NCI-H1694 treated with DMSO at 0.1 percent for 48 hours (cell line): ENCODE measurements at regions not wholly inside any gene's neighbourhood (a gene's known extent, or its start where the extent isn't known, plus 50 kb on each side); places are given as distances from the start of the nearest gene placed in this dataset.

Source experiments
- DNase-seq: peaks from one replicate; lab custom pipeline; 2025; lab: John Stamatoyannopoulos, UW

GRCh38 chr15:69626095-69627066 is 173.8 kb downstream of the RPLP1 start:
- DNase-seq, result no peak

DNA sequence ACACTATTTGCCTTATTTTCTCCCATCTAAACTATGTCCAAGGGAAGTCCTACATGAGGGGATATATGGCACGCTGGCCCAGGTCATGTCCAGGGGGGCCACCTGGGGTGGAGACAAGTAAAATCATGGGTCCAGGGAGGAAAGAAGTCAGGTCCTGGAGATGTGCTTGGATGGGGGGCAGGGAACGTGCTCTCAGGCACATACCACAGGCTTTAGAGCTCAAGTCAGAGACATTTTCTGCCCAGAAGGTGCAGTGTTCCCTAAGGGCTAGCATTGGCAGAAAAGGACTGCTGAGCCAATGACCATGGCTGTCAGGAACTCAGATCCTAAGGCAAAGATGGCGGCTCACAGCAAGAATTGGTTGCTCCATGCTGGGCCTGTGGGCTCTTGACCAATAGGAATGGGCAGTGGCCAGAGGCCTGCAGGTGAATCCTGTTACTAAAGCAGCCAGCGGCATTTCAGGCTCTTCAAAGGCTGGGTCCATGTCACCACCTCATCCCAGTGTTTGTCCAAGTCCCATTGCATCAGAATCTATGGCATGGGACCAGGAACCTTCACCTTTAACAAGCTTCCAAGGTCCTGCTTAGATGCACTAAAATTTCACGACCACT is 175.0 kb downstream of the RPLP1 start:
- DNase-seq, result no peak

DNA sequence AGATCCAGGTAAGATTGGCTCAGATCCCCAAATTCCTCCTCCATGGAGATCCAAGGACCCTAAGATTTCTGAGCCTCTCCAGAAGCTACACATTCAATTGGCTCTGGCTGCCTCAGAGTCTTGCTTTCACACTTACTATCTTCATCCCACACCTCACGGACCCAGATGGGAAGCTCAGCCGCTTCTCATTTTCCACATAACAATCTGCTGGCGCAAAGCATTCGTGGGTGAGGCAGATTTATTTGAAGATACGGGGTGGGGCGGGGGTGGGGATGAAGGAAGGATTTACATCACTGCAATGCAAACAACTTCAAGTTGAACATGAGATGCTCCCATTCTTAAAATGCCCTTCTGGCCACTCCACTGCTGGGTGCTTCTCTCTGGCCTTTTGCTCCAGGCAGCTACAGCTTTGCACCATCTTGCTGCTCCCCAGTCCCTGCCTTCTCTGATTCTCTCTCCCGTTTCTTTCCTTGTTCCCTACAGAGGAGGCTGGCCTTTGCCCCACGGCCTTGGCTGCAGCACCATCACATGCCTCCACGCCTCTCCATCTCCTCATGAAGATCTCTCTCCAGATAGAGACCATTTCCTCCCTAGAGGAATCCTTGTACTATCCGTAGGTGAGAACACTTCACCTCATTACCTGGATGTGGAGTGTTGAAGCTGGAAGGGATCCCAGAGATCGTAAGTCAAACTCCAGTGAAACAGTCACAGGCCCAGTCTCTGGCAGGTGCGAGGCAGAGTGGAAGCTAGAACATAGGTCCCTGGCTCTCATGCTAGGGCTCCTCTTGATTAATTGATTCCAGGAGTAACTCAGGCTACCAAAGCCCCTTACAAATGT is 175.9 kb downstream of the RPLP1 start:
- DNase-seq, result no peak

- no peak for DNase-seq
These were observed 177.1 kb downstream of the RPLP1 start for GRCh38 chr15:69629631-69630161.

- no peak for DNase-seq
These were observed 178.4 kb downstream of the RPLP1 start for GRCh38 chr15:69631005-69631404.

DNA sequence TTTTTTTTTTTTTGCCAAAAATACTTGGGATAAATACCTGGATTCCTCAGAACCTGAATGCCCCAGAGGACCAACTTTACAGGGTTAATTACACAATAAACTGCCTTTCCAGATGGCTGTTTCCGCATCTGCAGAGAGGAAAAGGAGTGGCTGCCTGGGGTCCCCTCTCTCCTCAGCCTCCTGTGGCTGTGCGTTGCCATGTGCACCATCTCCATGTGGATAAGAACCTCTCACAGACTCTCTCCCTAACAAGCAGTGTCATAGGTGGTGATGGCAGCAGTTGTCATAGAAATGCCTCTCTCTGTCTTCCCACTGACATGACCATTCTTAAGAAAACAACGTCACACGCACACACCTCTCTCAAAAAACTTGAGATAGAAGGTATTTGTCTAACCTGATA is 179.4 kb downstream of the RPLP1 start:
- no peak for DNase-seq

DNA sequence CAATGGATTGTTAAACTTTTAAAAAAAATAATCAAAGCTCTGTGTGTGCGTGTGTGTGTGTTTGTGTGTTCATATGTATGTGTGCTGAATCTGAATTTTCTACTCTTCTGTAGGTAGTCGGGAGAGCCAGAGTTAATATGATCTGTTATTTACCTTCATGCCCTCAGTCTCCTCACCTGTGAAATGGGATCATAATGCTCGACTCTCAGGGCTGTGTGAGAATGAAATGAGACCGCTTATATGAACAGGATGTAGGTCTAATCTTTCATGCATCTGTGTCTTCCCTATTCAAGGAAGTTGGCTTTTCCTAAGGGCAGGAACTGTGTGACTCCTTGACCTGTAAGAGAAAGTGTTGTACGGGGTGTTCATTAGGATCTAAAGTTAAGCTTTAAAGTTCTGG is 182.2 kb downstream of the RPLP1 start:
- DNase-seq, result no peak

DNA sequence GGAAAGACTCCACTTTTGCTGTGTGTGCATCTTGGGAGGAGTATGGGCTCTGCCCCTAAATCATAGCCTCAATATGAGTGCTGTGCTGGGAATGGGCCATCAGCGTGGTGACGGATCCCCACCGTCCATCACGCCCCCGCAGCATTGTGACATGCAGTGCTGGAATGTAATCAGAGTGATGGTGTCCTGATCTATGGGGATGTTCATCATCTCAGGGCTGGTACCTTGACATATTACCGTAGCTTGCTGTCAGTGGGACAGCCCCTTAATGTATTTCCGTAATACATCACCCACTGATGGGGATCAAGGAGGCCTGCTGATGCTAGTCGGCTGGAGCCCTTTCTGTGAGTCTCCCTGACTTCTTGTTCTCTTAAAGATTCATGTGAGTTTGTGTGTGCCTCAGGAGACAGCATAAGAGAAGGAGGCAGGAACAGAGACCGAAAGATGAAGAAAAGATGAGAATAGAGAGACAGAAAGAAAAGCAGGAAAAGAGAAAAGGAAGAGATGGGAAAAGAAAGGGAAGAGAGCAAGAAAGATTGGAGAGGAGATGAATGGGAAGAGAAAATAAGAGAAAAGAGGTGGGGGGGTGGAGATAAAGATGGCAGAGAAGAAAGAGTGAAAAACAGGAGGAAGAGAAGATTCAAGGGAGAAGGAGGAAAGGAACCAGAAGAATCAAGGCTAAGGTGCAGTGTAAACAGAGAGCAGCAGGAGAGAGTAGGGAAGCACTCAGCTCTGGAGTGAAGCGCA is 183.7 kb downstream of the RPLP1 start:
- no peak for DNase-seq

DNA sequence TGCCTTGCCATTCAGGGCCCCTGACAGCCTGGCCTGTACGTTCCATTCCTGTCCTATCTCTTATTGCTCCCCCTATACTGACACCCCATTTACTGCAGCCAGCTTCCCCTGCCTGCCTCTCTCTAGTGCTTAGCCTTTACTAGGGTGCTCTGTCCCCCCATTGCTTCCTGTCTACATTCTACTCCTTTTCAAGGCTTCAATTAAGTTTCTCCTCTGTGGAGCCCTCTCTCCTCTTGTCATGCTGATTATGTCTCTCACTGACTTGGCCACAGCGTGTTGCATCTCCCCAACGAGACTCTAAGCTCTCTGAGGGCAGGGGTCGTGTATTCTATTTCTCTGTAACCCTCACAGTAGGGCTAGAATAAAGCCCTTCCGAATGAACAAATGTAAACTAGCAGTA is 185.2 kb downstream of the RPLP1 start:
- no peak for DNase-seq

- no peak for DNase-seq
These were observed 190.9 kb downstream of the RPLP1 start for GRCh38 chr15:69643476-69643875.

- DNase-seq, result no peak
These were observed 191.4 kb downstream of the RPLP1 start for GRCh38 chr15:69643971-69644370.

DNA sequence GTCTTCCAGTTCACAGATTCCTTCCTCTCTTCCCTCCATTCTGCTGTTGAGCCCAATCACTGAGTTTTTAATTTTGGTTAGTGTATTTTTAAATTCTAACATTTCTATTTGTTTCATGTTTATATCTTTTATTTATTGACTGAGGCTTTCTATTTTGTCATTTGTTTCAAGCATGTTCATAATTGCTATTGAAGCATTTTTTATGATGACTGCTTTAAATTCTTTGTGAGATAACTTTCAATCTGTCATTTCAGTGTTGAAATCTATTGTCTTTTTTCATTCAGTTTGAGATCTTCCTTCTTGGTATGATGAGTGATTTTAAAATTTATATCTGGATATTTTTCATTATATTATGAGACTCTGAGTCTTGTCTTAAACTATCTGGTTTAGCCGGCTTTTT is 192.3 kb downstream of the RPLP1 start:
- no peak for DNase-seq

GRCh38 chr15:69647142-69647513 is 194.5 kb downstream of the RPLP1 start:
- no peak for DNase-seq

DNA sequence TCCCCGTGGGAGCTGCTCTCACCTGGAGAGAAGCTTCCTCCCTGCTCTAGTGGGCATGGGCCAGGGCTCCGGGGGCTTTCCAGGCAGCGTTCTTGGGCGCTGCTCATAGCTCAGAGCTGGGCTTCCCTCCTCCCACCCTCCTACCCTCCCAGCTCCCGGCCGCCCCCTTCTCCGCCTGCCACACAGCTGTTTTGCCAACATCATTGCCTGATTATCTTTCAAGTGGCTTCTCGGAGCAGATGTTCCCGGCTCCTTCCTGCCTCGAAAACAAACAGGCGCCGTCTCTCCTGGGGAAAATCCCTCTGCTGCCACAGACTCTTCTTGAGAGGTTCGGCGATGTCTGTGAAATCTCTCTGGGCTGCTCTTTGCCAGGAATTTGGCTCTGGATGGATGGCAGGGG is 195.6 kb downstream of the RPLP1 start:
- peak; percentile 19 for DNase-seq

DNA sequence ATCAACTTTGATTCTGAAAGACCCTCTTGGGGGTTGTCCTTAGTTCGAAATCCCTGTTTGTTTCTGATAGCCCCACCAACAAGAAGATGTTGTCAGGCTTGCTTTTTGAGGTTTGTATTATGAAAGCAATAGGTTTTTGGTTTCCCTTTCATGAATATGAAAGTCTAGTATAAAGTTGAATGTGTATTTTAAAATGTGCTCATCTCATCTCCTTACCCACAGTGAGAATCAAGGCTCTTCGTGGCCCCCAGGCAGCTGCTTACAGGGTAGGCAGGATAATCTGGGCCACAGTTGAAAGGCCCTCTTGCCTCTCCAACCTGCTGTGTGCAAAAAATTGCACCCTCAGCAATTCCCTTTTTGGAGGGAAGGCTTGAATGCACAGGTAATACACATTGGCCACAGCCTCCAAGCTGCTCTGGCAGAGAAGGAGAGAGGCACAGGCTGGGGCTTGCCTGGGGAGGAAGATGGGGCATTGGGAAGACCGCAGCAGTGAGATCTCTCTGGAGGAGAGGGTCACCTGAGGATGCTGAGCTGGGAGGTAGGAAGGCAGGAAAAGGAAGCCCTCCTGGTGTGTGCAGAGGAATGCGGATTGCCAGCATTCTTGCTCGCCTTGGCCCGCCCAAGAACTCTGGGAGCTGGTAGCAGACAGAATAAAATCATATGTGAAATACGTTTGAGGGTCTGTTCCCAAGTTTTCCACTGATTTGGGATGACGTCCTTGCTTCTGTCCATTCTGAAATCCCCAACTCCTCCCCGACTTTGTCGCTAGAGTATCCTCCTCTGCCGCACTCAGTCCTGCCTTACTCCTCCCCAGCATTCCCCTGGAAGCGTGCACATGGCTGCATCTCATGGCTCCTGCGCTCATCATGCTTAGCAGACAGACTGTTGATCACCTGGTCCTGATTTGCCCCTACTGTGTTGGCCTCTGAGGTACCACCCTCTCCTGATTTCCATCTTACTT is 196.4 kb downstream of the RPLP1 start:
- no peak for DNase-seq

GRCh38 chr15:69652293-69652692 is 199.7 kb downstream of the RPLP1 start:
- no peak for DNase-seq

GRCh38 chr15:69652751-69653305 is 200.2 kb downstream of the RPLP1 start:
- DNase-seq, result no peak

GRCh38 chr15:69653306-69653705 is 200.7 kb downstream of the RPLP1 start:
- no peak for DNase-seq

DNA sequence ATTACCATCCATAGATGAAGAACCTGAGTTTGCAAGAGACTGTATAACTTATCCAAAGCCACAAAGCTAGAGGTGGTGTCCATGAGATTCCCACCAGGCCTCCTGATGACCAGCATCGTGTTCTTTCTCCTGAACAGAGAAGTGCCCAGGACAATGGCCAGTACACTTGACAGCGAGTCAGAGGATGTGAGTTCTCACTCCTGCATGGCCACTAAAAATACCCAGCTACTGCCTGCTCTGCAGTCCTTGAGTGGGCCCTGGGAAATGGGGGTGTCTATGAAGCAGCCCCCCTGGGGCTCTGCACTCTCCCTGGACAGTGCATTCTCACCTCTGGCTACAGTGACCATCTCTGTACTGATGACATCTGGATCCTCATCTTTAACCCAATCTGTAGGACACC is 201.2 kb downstream of the RPLP1 start:
- DNase-seq, result no peak
